A673 (cell line): ENCODE measurements at regions not wholly inside any gene's neighbourhood (a gene's known extent, or its start where the extent isn't known, plus 50 kb on each side); places are given as distances from the start of the nearest gene placed in this dataset.

Source experiments
- BruUV-seq: library from RNA; stranded (reverse); fragments of 400-500 nt; replicated peaks from 2 replicates; lab custom pipeline; 2021; lab: Mats Ljungman, UMichigan
- CTCF ChIA-PET: fragments of 300-600 bp; sonication (Branson Sonifier 250); formaldehyde crosslinking; loops from one replicate; lab custom pipeline; 2022; ENCODE audit warnings: antibody characterized with exemption; lab: Charles Lee
- POLR2A ChIA-PET: fragments of 300-600 bp; sonication (Branson Sonifier 250); formaldehyde crosslinking; loops from one replicate; lab custom pipeline; 2022; ENCODE audit warnings: antibody characterized with exemption; ENCODE audit not compliant: low non-redundant PET; lab: Charles Lee
- DNase-seq: peaks from one replicate; pipeline ENCODE4 v3.0.0-alpha.2; 2015; ENCODE audit warnings: low spot score
- H3K27ac ChIP-seq: fragments of 200-600 bp; sonication (generic); 2 replicates; pipeline ENCODE4 v1.5.1; 2016; ENCODE audit warnings: mixed run types, low read depth, mild to moderate bottlenecking, mixed read lengths, antibody characterized with exemption, low read length; ENCODE audit not compliant: poor library complexity, severe bottlenecking
- H3K27me3 ChIP-seq: fragments of 200-600 bp; sonication (generic); replicated peaks from 2 replicates; pipeline ENCODE4 v1.6.1; 2017; ENCODE audit warnings: mixed run types, low read depth, mild to moderate bottlenecking, mixed read lengths, antibody characterized with exemption, low read length; ENCODE audit not compliant: insufficient read depth, poor library complexity
- H3K36me3 ChIP-seq: fragments of 200-600 bp; sonication (generic); 2 replicates; pipeline ENCODE4 v1.6.1; 2016; ENCODE audit warnings: mixed run types, mild to moderate bottlenecking, mixed read lengths, antibody characterized with exemption, low read length; ENCODE audit not compliant: insufficient read depth, poor library complexity, severe bottlenecking
- H3K4me1 ChIP-seq: fragments of 200-600 bp; sonication (generic); 2 replicates; pipeline ENCODE4 v1.6.1; 2017; ENCODE audit warnings: mixed run types, mild to moderate bottlenecking, mixed read lengths, antibody characterized with exemption, low read length; ENCODE audit not compliant: insufficient read depth, poor library complexity, severe bottlenecking
- H3K4me3 ChIP-seq: fragments of 200-600 bp; sonication (generic); 2 replicates; pipeline ENCODE4 v1.5.1; 2016; ENCODE audit warnings: low read depth, mixed run types, mild to moderate bottlenecking, mixed read lengths, low read length; ENCODE audit not compliant: poor library complexity, severe bottlenecking
- H3K9me3 ChIP-seq: fragments of 200-600 bp; sonication (generic); 2 replicates; pipeline ENCODE4 v1.6.1; 2016; ENCODE audit warnings: mixed run types, low read depth, mild to moderate bottlenecking, mixed read lengths, antibody characterized with exemption, low read length; ENCODE audit not compliant: poor library complexity, severe bottlenecking
- CTCF ChIP-seq: fragments of 300-800, 200-600 bp; sonication (generic); conservative IDR thresholded peaks from 2 replicates; pipeline ENCODE4 v1.5.1; 2017; ENCODE audit warnings: low read depth, mild to moderate bottlenecking, antibody characterized with exemption, low read length, moderate library complexity, mixed read lengths
- EZH2 ChIP-seq: fragments of 200-600 bp; sonication (generic); IDR thresholded peaks from 2 replicates; pipeline ENCODE4 v1.6.1; 2017; ENCODE audit warnings: borderline replicate concordance, low read depth, mild to moderate bottlenecking, mixed read lengths, antibody characterized with exemption, low read length; ENCODE audit not compliant: poor library complexity, severe bottlenecking
- intact Hi-C: fragments of 100-400 bp; cut with micrococcal nuclease; formaldehyde crosslinking; loops from one replicate; pipeline ENCODE4 v1.10.0; 2022; ENCODE audit not compliant: unreplicated experiment

DNA sequence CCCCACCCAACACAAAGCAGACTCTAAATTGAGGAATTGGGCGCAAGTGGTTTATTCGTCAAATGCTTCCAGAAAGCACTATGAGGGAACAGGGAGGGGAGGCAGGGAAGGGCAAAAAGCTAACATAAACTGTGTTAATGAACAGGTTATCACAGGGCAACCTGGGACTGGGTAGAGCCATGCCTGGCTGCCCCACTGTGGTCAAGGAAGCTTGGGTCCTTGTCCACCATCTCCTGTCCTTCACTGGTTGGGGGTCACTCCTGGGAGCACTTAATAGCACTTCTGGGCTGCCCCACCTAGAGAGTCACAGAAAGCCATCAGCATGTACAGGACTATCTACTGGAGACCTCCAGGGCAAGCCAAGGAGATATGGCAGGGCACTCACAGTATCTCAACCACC, 102.3 kb downstream of the LINC00237 start:
- ChIA-PET POLR2A (no interaction called here), CTCF (no interaction called here)
- BruUV-seq = no TSS peak
- H3K27ac ChIP-seq = no peak overlapping the region
- H3K4me3 ChIP-seq = no peak overlapping the region
- H3K36me3 ChIP-seq = no peaks in the 10 kb centered on the region
- H3K4me1 ChIP-seq = no peaks in the 10 kb centered on the region
- TF ChIP-seq CTCF (no peak), EZH2 (no peak)
- H3K27me3 ChIP-seq = peaks cover 21% of the 10 kb centered on the region
- no peaks in the 10 kb centered on the region for H3K9me3 ChIP-seq
- DNase-seq = no peak
- intact Hi-C loops = no loop called here

DNA sequence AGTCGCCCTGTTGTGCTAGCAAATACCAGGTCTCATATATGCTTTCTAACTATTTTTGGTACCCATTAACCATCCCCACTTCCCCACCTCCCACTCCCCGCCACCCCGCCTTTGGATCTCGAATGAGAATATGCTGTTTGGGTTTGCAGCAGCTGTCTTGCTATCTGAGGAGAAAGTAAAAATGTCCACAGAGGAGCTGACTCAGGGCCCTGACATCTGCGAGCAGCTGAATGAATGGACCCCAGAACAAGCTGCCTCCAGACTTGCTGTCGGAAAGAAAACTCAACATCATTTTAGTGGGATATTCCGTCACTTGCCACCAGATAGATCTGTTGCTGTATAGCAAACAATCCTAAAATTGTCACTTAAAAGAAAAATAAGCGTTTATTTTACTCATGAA, 103.7 kb downstream of the LINC00237 start:
- Histone ChIP-seq H3K27me3 (peaks cover 35% of the 10 kb centered on the region), H3K4me3 (no peak overlapping the region), H3K4me1 (no peaks in the 10 kb centered on the region), H3K9me3 (no peaks in the 10 kb centered on the region), H3K27ac (no peak overlapping the region), H3K36me3 (no peaks in the 10 kb centered on the region)
- BruUV-seq = no TSS peak
- no peak for DNase-seq
- no peak for TF ChIP-seq EZH2
- TF ChIP-seq CTCF = no peak
- intact Hi-C loops = no loop called here
- ChIA-PET CTCF (no interaction called here), POLR2A (no interaction called here)

DNA sequence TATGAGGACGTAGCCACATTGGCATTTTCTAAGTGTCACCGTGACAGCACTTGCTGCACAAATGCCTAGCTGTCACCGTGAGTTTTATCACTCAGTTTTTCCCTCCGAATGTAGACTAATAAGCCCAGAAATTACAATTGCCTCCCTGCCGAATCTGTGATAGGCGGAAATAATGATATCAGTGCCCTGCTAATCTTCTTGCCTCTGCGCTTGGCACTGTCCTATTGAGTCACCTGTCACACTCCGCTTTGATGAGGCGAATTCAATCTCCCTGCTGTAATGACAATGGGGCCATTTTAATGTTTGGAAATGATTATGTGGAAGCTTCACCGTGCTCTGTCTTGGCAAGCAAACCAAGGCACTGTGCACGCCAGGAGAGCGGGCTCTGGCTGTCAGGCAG, 112.8 kb downstream of the LINC00237 start:
- ChIA-PET POLR2A (no interaction called here), CTCF (no interaction called here)
- no TSS peak for BruUV-seq
- H3K27ac ChIP-seq = no peak overlapping the region
- no peaks in the 10 kb centered on the region for H3K9me3 ChIP-seq
- intact Hi-C loops = no loop called here
- H3K36me3 ChIP-seq = no peaks in the 10 kb centered on the region
- H3K4me3 ChIP-seq = no peak overlapping the region
- TF ChIP-seq EZH2 (peak; percentile 6), CTCF (no peak)
- H3K27me3 ChIP-seq = peaks cover 67% of the 10 kb centered on the region
- H3K4me1 ChIP-seq = no peaks in the 10 kb centered on the region
- no peak for DNase-seq
